ENCODE measurements at regions not wholly inside any gene's neighbourhood (a gene's known extent, or its start where the extent isn't known, plus 50 kb on each side); places are given as distances from the start of the nearest gene placed in this dataset.

GRCh38 chr12:107330831-107331431, 237.6 kb upstream of the CRY1 start:
- TF ChIP-seq CTCF (IDR thresholded peaks at IDR 0.05) (no peak), POLR2A (IDR thresholded peaks at IDR 0.05) (no peak)
